ENCODE measurements at regions not wholly inside any gene's neighbourhood (a gene's known extent, or its start where the extent isn't known, plus 50 kb on each side); places are given as distances from the start of the nearest gene placed in this dataset.

DNA sequence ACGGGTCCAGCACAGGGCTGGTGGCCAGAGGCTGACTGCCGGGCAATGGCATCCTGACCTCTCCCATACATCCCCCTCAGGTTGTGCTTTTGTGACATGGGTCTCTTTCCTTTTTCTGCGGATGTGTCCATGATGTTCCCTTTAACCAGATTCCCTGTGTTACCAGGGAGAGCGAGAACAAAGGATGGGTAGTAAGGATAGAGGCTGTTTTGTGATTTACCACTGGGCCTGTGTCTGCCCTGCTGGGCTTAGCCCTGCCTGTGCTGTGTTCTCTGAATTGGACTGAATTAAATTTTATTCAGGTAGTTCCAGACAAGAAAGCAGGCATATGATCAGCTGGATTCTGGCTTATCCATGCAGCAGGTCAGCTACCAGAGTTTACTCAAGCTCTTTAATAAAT is 301.6 kb downstream of the RWDD3 start (continued):
- TF ChIP-seq, protein P1, sequence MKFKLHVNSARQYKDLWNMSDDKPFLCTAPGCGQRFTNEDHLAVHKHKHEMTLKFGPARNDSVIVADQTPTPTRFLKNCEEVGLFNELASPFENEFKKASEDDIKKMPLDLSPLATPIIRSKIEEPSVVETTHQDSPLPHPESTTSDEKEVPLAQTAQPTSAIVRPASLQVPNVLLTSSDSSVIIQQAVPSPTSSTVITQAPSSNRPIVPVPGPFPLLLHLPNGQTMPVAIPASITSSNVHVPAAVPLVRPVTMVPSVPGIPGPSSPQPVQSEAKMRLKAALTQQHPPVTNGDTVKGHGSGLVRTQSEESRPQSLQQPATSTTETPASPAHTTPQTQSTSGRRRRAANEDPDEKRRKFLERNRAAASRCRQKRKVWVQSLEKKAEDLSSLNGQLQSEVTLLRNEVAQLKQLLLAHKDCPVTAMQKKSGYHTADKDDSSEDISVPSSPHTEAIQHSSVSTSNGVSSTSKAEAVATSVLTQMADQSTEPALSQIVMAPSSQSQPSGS (IDR thresholded peaks at IDR 0.05; ENCODE audit: low read length), result no peak
- TF ChIP-seq GTF2F1 (IDR thresholded peaks at IDR 0.05; ENCODE audit: borderline replicate concordance, low read depth, low read length) (no peak), CBX8 (IDR thresholded peaks at IDR 0.05; ENCODE audit: borderline replicate concordance, low read depth, low read length) (no peak), RFX5 (IDR thresholded peaks at IDR 0.05; ENCODE audit: borderline replicate concordance, low read depth, low read length) (no peak), SIRT6 (IDR thresholded peaks at IDR 0.05; ENCODE audit: low read length) (no peak), JUND (IDR thresholded peaks at IDR 0.05; ENCODE audit: low read length) (no peak), EP300 (IDR thresholded peaks at IDR 0.05; ENCODE audit: borderline replicate concordance in 1 of 2, low read depth in 2 of 2, low read length in 2 of 2) (no peak), EZH2 (IDR thresholded peaks at IDR 0.05; ENCODE audit: low read depth, low read length, severe bottlenecking) (no peak), SIN3A (conservative IDR thresholded peaks at IDR 0.05 in 1 of 2, IDR thresholded peaks at IDR 0.05 in 1 of 2; ENCODE audit: low read depth in 1 of 2, low read length in 2 of 2) (no peak)

Measured in H1 (cell line).